LoVo (cell line): ENCODE measurements at regions not wholly inside any gene's neighbourhood (a gene's known extent, or its start where the extent isn't known, plus 50 kb on each side); places are given as distances from the start of the nearest gene placed in this dataset.
"Not testable (repeated sequence)": the region's sequence is repeated elsewhere in the genome, so short reads cannot be mapped to it uniquely, and the experiment has no call there.

Source experiments
- DNase-seq: peaks from one replicate; pipeline ENCODE4 v3.0.0-alpha.2; 2016; ENCODE audit warnings: low spot score

- DNase-seq: no peak
Measured at GRCh38 chr21:43287795-43288755, 119.3 kb downstream of the CRYAA start.

- no peak for DNase-seq
Measured at GRCh38 chr21:43287111-43287760, 118.4 kb downstream of the CRYAA start.

- no peak for DNase-seq
Measured at GRCh38 chr21:43286196-43286595, 117.4 kb downstream of the CRYAA start.

GRCh38 chr21:43284700-43285099, 115.9 kb downstream of the CRYAA start:
- DNase-seq: no peak

GRCh38 chr21:43284238-43284637, 115.4 kb downstream of the CRYAA start:
- DNase-seq: no peak

- not testable (repeated sequence) for DNase-seq
Measured at GRCh38 chr21:43283925-43284221, 115.1 kb downstream of the CRYAA start.

- no peak for DNase-seq
Measured at GRCh38 chr21:43283136-43283924, 114.5 kb downstream of the CRYAA start.

GRCh38 chr21:43282358-43283120, 113.7 kb downstream of the CRYAA start:
- DNase-seq: no peak

GRCh38 chr21:43281661-43282357, 113.0 kb downstream of the CRYAA start:
- no peak for DNase-seq

GRCh38 chr21:43280949-43281633, 112.3 kb downstream of the CRYAA start:
- no peak for DNase-seq

GRCh38 chr21:43279578-43279894, 110.7 kb downstream of the CRYAA start:
- no peak for DNase-seq

- DNase-seq: no peak
Measured at GRCh38 chr21:43278766-43279577, 110.2 kb downstream of the CRYAA start.

- DNase-seq: no peak
Measured at GRCh38 chr21:43278359-43278758, 109.6 kb downstream of the CRYAA start.

- no peak for DNase-seq
Measured at GRCh38 chr21:43277481-43278351, 108.9 kb downstream of the CRYAA start.

GRCh38 chr21:43276811-43277210, 108.0 kb downstream of the CRYAA start:
- no peak for DNase-seq

- DNase-seq: no peak
Measured at GRCh38 chr21:43275421-43276211, 106.8 kb downstream of the CRYAA start.

GRCh38 chr21:43274946-43275310, 106.1 kb downstream of the CRYAA start:
- no peak for DNase-seq
